HG03066 (cell line): ENCODE measurements at regions not wholly inside any gene's neighbourhood (a gene's known extent, or its start where the extent isn't known, plus 50 kb on each side); places are given as distances from the start of the nearest gene placed in this dataset.
"Not testable (repeated sequence)": the region's sequence is repeated elsewhere in the genome, so short reads cannot be mapped to it uniquely, and the experiment has no call there.

Experiments
- ATAC-seq: cut with Tn5 transposase; IDR thresholded peaks from one replicate; pipeline ENCODE4 v1.9.1; 2021; ENCODE audit warnings: low read depth; ENCODE audit not compliant: unreplicated experiment

DNA sequence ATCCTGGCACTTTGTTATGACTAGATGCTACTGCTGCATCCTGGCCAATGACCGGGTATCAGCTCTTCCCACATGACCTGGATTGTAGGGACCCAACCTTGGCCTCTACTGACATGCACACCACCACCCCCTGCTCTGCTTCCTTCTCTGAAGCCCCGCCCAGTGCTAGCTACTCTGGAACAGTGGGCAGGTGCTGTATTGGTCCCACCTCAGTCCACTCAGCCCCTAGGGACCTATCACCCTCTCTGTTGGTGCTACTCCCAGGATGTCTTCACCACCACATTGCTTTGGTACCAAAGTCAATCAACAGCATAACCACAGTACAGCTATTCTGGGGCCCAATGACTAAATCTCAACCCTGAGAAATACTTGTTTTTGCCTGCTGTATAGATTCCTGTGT, 170.2 kb upstream of the PRICKLE2 start:
- ATAC-seq, result no peak

DNA sequence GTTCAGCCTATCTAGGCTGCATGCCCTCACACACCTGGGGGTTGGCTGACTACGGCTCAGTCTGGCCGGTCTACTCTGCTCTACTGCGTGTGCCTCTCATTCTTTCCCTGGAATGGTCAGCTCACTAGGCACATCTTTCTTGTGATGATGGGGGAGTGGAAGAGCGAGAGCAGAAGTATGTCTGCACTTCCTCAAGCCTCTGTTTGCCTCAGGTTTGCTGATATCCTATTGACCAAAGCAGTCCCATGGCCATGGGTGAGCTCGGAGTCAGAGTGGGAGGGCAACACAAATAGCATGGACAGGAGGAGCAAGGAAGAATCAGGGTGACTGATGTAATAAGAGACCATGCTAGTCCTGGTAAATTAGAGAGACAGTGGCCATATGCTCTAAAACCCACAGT, 167.9 kb upstream of the PRICKLE2 start:
- ATAC-seq, result no peak

DNA sequence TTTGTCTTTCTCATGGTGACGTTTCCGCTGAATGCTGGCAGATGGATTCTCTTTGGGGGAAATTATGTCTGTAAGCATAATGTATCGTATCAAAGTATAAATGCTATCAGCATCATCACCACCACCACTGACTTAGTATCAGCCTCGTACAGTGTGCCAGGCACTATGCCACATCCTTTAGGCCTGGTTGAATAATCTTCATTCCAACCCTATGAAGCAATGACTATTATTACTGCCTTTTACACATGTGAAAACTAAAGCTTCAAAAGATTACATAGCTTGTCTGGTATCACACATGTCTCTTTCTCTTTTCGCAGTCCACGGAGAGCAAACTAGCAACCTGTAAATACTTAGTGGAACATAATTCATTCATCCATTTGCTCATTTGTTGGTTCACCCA, 166.7 kb upstream of the PRICKLE2 start:
- no peak for ATAC-seq

DNA sequence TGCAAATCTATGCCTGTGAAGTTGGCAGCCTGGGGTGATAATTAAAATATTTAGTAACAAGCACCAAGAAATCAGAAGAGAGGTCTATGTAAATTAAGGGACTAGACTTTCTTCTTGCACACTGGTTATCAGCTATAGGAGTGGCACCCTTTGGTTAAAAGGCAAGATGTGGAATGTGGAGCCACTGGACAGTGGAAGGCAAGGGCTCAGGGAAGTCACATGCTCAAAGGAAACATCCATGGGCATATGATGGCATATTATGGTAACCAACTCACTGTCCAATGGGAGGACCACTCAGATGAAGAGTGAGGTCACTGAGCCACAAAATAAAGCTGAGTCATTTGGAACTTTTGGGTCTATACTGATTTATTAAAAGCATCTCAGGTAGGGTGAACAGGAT, 165.6 kb upstream of the PRICKLE2 start:
- no peak for ATAC-seq

DNA sequence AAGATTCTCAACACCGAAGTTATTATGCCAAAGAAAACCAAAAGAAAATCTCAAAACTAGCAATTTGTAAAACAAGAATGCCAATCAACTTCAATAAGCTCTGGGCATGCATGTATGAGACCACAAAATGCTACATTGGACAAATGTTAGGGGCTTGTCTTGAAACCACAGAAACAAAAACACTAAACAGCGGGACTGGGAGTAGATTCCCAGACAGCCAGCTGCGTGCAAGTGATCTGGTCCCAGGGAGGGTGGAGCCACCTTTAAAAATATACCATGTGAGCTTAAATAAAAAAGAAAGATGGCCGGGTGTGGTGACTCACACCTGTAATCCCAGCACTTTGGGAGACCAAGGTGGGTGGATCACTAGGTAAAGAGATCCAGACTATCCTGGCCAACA, 163.6 kb upstream of the PRICKLE2 start:
- no peak for ATAC-seq

DNA sequence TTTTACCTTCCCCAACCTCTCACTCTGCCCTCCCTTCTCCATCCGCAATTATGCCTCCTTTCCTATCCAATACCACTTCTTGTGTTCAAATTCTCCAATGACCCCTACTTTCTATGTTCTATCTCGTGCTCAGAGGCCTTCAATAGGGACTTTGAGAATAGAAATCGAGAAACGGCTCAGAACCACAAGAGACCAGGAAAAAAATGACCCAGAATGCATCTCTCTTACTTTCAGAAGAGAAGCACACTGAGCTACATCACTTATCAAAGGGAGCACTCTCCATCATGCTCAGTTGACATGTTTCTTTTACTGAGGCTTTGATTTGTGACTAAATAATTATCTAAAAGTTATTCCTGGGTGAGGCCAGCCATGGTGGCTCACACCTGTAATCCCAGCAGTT, 162.4 kb upstream of the PRICKLE2 start:
- no peak for ATAC-seq

DNA sequence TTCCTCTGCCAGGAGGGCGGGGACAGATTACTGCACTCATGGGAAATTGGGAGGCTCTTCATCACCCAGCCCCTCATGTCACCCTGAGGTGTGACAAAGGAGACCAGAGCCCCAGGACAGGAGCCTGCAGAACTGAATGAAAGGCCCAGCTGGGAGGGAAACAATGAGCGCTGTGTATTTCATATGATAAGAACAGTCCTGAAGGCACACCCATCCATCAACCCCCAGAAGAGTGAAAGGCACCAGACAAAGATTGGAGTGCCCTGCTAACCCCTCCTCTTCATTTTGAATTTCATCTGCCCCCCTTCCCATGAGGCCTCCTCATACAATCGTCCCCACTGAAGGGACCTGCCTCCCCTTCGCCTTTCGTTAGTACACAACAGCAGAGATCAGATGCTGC, 160.0 kb upstream of the PRICKLE2 start:
- ATAC-seq, result no peak

DNA sequence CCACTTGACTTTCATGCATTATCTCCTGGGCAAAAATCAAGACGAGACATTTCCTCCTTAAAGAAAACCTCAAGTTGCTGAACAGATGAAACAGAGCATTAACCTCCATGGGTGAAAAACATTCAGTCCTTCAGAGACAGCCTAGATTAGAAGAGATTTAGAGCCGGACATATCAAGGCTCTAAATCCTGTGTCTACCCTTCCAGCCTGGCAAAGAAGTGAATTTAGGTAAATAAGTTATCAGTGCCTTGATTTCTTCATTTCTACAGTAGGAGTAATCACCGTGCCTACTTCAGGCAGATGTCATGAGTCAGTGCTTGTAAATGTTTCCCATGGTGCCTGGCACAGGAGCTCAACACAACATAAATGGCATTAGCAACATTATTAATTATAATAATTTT, 159.3 kb upstream of the PRICKLE2 start:
- ATAC-seq, result no peak

DNA sequence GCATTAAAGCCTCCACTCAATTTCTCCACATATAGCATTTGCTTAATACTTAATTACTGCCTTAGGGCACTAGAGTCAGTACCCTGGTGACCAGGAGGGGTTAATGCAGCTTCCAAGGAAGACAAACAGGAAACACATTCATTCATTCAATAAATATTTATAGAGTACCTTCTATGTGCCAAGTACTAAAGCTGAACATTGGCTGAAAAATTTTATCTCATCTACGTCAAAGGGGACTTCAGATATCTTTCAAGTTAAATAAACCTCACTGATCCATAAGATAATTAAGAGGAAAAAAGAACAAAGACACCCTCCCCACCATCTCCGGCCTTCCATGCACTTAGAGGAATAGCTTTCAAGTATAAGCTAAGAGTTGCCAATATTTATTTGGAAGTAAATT, 156.9 kb upstream of the PRICKLE2 start:
- ATAC-seq, result no peak

DNA sequence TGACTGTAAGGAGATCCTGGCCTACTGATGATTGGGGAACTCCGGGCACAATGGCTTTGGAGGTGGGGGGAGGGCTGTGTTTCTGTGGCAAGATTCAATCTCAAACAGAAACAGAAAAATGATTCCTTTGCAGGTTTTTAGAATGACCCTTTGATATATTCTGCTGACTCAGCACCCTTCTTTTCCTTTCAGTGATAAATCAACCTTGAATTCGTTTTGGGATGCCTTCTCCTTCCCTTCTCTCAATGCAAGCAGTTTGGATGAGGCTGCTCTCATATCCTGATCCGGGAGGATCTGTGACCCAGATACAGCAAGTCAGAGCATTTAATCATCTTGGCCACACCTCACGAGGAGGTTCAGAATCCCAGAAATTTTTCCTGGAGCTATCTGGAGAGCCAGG, 156.1 kb upstream of the PRICKLE2 start:
- ATAC-seq, result no peak

DNA sequence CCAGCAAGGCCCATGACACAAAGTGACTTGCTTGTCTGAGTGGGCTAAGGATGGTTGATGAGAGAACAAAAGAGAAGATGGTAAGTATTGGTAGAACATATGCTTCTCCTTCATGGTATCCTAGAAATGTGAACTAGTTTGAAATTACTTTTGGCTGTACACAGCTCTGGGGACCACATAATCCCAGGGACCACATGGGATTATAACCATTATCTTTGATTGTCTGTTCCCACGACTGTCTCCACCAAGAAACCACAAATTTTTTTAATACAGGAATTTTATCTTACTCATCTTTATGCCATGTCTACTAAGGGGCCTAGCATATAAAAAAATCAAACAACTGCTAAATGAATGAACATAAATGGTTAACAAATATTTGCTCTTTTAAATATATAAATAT, 155.3 kb upstream of the PRICKLE2 start:
- no peak for ATAC-seq

DNA sequence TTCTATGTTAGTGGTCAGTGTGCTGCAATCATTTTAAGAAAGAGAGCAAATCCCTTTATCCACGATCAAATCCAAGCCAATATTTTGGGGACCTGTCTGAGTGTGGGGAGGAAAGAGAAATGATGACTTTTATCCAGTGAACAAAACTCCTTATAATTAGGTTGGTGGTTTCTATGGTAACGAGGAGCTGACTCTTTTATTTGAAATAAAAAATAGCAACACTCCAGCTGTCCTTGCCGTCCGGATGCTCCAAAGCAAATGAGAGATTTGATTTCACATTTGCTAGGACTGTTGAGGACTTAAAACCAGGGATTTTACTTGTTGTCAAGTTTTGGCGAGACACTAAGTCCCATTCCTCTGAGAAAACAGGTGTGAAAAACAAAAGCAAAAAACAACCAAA, 154.0 kb upstream of the PRICKLE2 start:
- no peak for ATAC-seq

DNA sequence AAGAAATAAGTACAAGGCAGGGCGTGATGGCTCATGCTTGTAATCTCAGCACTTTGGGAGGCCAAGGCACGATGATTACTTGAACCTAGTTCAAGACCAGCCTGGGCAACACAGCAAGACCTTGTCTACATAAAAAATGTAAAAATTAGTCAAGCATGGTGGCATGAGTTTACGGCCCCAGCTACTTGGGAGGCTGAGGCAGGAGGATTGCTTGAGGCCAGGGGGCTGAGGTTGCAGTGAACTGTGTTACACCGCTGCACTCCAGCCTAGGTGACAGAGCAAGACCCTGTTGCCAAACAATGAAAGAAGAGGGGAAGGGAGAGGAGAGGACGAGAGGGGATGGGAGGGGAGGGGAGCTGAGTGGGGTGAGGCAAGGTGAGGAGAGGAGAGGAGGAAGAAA, 152.7 kb upstream of the PRICKLE2 start:
- no peak for ATAC-seq

DNA sequence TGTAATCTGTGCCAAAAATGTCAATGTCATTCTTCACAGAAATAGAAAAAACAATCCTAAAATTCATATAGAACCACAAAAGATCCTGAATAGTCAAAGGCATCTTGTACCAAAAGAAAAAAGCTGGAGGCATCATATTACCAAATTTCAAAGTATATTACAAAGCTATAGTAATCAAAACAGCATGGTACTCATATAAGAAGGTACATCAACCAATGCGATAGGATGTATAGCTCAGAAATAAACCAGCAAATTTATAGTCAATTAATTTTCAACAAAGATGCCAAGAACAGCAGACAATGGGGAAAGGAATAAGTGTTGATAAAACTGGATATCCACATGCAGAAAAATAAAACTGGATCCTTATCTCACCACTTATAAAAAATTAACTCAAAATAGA, 150.5 kb upstream of the PRICKLE2 start:
- no peak for ATAC-seq

DNA sequence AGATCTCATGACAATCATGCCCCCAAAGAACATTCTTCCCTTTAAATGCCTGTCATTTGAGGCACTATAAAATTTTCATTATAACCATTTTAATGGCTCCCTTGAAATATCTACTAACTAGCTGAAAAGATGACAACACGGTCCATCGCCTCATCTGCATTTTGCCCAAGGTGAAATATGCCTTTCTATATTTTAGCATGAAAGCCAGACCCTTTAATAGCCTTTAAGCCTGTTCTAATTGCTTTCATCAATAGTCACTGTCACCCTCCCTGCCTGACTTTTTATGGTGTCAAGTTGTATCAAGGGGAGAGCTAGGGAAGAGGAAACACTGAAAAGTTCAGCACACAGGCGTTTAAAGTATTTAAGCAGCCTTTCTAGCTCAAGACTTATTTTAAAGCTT, 144.1 kb upstream of the PRICKLE2 start:
- ATAC-seq, result no peak

DNA sequence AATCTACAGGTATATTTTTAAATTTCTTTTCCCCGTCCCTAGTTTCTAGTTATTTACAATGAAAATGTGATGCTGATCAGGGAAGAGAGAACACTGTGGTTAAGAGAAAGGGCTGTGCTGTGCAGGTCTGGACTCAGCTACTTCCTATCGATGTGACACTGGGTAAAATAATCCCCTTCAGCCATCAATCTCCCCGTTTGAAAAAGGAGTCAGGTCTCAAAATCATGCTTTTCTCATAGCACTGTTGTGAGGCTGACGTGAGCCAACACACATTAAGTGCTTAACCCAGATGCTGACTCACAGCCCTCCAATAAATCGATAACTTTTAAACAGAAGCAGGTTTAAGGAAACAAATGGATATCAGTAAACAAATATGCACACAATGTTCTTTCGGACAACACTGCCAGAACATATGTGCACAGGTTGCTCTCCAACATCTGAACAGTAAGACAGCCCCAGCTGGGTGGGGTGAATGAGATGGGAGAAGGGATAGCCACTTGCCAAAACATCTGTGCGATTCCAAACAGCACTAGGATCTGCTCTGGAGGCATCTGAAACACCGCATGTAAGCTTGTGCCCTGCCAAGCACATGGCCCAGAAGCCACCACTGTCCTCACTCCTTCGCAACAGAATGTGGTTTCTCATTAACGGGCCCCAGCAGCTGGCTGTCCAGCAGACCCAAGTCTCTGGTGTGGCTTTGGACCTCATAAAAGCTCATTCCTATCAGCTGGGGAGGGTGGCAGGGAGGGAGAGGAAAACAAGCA, 143.2 kb upstream of the PRICKLE2 start:
- ATAC-seq, result no peak

DNA sequence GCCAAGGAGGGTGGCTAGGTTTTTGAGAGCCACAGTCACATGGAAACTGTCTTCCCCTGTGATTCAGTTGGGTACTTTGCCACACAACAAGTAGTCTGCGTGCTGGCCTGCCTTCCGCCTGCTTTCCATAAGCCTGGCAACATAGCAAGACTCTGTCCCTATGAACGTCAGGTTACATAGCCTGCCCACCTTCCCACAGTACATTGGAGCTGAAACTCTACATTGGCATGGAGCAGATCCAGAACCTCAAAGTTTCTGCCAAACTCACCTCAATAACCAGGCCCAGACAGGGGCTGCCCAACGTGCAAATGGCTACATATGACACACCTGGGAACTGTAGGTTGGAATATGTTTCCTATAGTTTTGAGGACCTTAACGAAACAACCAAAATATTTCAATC, 140.6 kb upstream of the PRICKLE2 start:
- no peak for ATAC-seq

DNA sequence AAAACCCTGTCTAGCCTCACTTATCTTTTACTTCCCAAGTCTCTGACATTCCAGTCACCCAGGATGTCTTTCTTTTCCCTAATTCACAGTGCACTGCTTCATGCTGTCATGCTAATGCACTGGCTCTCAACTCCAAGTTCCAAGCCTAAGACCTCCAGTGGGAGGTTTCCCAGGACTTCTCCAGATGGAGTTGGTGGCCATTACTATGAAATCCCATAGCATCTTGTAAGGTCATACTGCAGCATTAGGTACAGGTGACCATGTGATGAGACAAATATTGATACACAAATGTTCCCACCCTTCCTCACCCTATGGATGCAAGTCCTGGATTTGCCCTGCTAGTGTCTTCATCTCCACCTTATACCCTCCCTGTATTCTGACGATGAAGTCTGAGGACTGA, 138.6 kb upstream of the PRICKLE2 start:
- no peak for ATAC-seq

DNA sequence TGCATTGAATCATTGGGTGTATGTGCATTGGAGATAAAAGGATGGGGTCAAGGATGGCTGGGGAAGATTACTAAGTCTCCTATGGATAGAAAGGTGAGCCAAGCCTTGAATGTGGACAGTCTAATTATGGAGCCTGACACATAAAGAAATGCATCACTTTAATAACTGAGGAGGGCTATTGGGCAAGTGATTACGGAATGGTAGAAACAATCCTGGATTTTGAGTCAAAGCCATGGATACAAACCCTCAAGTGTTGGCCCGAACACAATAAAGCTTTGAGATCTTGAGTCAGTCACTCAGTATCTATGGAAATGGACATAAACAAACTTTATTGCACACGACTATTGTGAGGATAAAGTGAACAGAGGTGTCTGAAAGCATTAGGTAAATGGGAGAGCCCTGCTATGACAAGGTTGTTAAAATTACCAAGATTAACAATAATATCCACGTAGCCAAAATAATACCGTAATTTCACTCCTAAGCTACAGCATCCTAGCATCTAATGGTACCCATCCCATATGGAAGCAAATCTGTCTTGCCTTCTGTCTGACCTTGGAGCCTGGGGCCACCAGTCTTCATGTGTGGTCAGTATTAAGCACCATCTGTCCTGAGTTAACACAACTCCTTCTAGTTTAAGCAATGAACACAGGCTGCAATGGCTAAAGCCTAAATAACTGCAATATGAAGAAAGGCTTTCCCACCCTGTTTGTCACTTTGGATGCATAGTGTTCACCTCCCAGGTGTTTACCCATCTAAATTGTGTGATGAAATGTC, 136.9 kb upstream of the PRICKLE2 start:
- no peak for ATAC-seq

DNA sequence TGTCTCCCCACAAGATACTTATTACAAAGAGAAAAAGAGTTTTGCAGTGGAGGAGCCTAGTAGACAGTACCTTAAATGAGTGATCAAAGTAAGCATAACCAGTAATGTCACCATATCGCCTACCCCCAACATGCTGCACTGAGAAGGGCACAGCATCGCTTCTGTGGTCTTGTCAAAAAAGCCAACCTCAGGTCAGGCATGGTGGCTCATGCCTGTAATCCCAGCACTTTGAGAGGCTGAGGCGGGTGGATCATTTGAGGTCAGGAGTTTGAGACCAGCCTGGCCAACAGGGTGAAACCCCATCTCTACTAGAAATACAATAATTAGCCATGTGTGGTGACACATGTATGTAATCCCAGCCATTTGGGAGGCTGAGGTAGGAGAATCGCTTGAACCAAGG, 135.8 kb upstream of the PRICKLE2 start:
- not testable (repeated sequence) for ATAC-seq

DNA sequence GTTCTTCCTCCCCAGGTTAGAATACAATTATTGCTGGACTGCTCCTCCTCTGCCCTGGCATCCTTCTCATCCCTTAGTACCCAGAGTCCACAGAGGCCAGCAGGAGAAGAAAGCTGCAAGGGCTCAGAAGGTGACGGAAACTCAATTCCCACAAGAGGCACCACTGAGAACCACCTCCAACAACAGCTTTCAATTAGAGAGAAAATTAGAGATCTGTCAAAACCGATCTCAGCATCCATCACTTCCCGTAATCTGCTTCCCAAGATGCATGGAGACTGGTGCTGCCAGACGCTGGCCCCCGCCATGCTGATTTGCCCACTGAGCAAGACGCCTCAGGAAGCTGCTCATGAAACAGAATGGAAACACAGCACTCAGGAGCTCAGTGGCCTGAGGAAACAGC, 135.0 kb upstream of the PRICKLE2 start:
- ATAC-seq, result no peak

DNA sequence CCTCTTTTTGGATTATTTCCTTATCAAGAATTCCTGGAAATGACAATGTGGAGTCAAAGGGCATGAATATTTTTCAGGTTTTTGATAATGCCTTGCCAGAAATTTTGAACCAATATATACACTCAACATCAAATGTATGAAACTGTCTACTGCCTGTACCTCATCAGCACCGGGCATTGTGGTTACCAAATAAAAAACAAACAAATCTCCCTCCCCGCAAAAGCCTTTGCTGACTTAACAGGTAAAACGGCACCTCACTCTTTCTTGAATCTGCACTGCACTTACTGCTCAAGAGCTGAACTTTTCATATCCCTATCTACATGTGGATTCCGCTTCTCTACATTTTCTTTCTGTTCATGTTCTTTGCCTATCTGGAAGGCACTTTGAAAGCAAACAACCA, 134.5 kb upstream of the PRICKLE2 start:
- ATAC-seq, result no peak
